Stimulated activated naive CD8-positive, alpha-beta T cell treated with anti-CD3 and anti-CD28 coated beads, Interleukin-15, Interleukin-2, amounts not matched to agents 100 ng/mL and 50 ng/mL, for 24 hours (primary cell): ENCODE measurements at regions not wholly inside any gene's neighbourhood (a gene's known extent, or its start where the extent isn't known, plus 50 kb on each side); places are given as distances from the start of the nearest gene placed in this dataset.

ENCODE experiments used
- H3K27ac Mint-ChIP-seq: one replicate; pipeline ENCODE4 v1.8.0; 2021; ENCODE audit warnings: mild to moderate bottlenecking, mixed read lengths
- H3K27me3 Mint-ChIP-seq: one replicate; pipeline ENCODE4 v1.8.0; 2021; ENCODE audit warnings: mixed read lengths
- H3K36me3 Mint-ChIP-seq: one replicate; pipeline ENCODE4 v1.8.0; 2021; ENCODE audit warnings: low read depth, mixed read lengths
- H3K4me1 Mint-ChIP-seq: one replicate; pipeline ENCODE4 v1.8.0; 2021; ENCODE audit warnings: low read depth, mixed read lengths
- H3K4me3 Mint-ChIP-seq: one replicate; pipeline ENCODE4 v1.8.0; 2021; ENCODE audit warnings: mild to moderate bottlenecking, mixed read lengths
- H3K9me3 Mint-ChIP-seq: one replicate; pipeline ENCODE4 v1.8.0; 2021; ENCODE audit warnings: mixed read lengths

GRCh38 chr6:137733372-137733771 is 133.7 kb upstream of the TNFAIP3 start:
- Mint-ChIP-seq H3K4me1 (peaks cover 24% of the 10 kb centered on the region), H3K36me3 (no peaks in the 10 kb centered on the region)

GRCh38 chr6:137734005-137734874 is 132.8 kb upstream of the TNFAIP3 start:
- Mint-ChIP-seq H3K4me1 (peaks cover 25% of the 10 kb centered on the region), H3K9me3 (no peaks in the 10 kb centered on the region), H3K27me3 (no peaks in the 10 kb centered on the region), H3K4me3 (no peak overlapping the region), H3K36me3 (no peaks in the 10 kb centered on the region), H3K27ac (no peak overlapping the region)

More at GRCh38 chr6:137733372-137733771, 133.7 kb upstream of the TNFAIP3 start:
- no peaks in the 10 kb centered on the region for H3K9me3 Mint-ChIP-seq
- no peak overlapping the region for H3K27ac Mint-ChIP-seq
- H3K4me3 Mint-ChIP-seq: no peak overlapping the region
- H3K27me3 Mint-ChIP-seq: no peaks in the 10 kb centered on the region

- peaks cover 25% of the 10 kb centered on the region for H3K4me1 Mint-ChIP-seq
- no peak overlapping the region for H3K27ac Mint-ChIP-seq
These were observed 132.2 kb upstream of the TNFAIP3 start for GRCh38 chr6:137734875-137735182.

GRCh38 chr6:137736048-137736818 is 130.8 kb upstream of the TNFAIP3 start:
- Mint-ChIP-seq H3K4me3 (no peak overlapping the region), H3K4me1 (peaks cover 25% of the 10 kb centered on the region), H3K9me3 (no peaks in the 10 kb centered on the region), H3K36me3 (no peaks in the 10 kb centered on the region), H3K27me3 (no peaks in the 10 kb centered on the region), H3K27ac (no peak overlapping the region)

More at GRCh38 chr6:137734875-137735182, 132.2 kb upstream of the TNFAIP3 start:
- no peak overlapping the region for H3K4me3 Mint-ChIP-seq
- no peaks in the 10 kb centered on the region for H3K27me3 Mint-ChIP-seq
- H3K36me3 Mint-ChIP-seq: no peaks in the 10 kb centered on the region
- H3K9me3 Mint-ChIP-seq: no peaks in the 10 kb centered on the region

GRCh38 chr6:137736911-137737310 is 130.1 kb upstream of the TNFAIP3 start:
- no peaks in the 10 kb centered on the region for H3K9me3 Mint-ChIP-seq
- no peaks in the 10 kb centered on the region for H3K27me3 Mint-ChIP-seq
- peaks cover 25% of the 10 kb centered on the region for H3K4me1 Mint-ChIP-seq
- no peak overlapping the region for H3K27ac Mint-ChIP-seq
- no peak overlapping the region for H3K4me3 Mint-ChIP-seq
- no peaks in the 10 kb centered on the region for H3K36me3 Mint-ChIP-seq

- H3K27me3 Mint-ChIP-seq: no peaks in the 10 kb centered on the region
- no peak overlapping the region for H3K4me3 Mint-ChIP-seq
- peak overlapping the region; percentile 28 for H3K27ac Mint-ChIP-seq
- H3K9me3 Mint-ChIP-seq: no peaks in the 10 kb centered on the region
- H3K4me1 Mint-ChIP-seq: peaks cover 25% of the 10 kb centered on the region
- no peaks in the 10 kb centered on the region for H3K36me3 Mint-ChIP-seq
These were observed 129.0 kb upstream of the TNFAIP3 start for GRCh38 chr6:137737836-137738596.

GRCh38 chr6:137738931-137739504 is 128.0 kb upstream of the TNFAIP3 start:
- peaks cover 31% of the 10 kb centered on the region for H3K4me1 Mint-ChIP-seq
- H3K4me3 Mint-ChIP-seq: no peak overlapping the region
- H3K9me3 Mint-ChIP-seq: no peaks in the 10 kb centered on the region
- H3K27me3 Mint-ChIP-seq: no peaks in the 10 kb centered on the region
- no peaks in the 10 kb centered on the region for H3K36me3 Mint-ChIP-seq
- H3K27ac Mint-ChIP-seq: no peak overlapping the region

GRCh38 chr6:137739544-137739943 is 127.5 kb upstream of the TNFAIP3 start:
- Mint-ChIP-seq H3K27me3 (no peaks in the 10 kb centered on the region), H3K36me3 (no peaks in the 10 kb centered on the region), H3K4me3 (no peak overlapping the region), H3K27ac (no peak overlapping the region), H3K4me1 (peaks cover 31% of the 10 kb centered on the region), H3K9me3 (no peaks in the 10 kb centered on the region)

GRCh38 chr6:137740091-137740755 is 126.8 kb upstream of the TNFAIP3 start:
- H3K27me3 Mint-ChIP-seq: no peaks in the 10 kb centered on the region
- H3K36me3 Mint-ChIP-seq: no peaks in the 10 kb centered on the region
- H3K27ac Mint-ChIP-seq: no peak overlapping the region
- H3K4me3 Mint-ChIP-seq: no peak overlapping the region
- peaks cover 34% of the 10 kb centered on the region for H3K4me1 Mint-ChIP-seq
- no peaks in the 10 kb centered on the region for H3K9me3 Mint-ChIP-seq

GRCh38 chr6:137740967-137741761 is 125.9 kb upstream of the TNFAIP3 start:
- Mint-ChIP-seq H3K4me3 (no peak overlapping the region), H3K36me3 (no peaks in the 10 kb centered on the region), H3K4me1 (peaks cover 33% of the 10 kb centered on the region), H3K9me3 (no peaks in the 10 kb centered on the region), H3K27me3 (no peaks in the 10 kb centered on the region), H3K27ac (no peak overlapping the region)

- H3K27ac Mint-ChIP-seq: peak overlapping the region; percentile 29
These were observed 123.6 kb upstream of the TNFAIP3 start for GRCh38 chr6:137743493-137743892.

GRCh38 chr6:137744877-137745276 is 122.2 kb upstream of the TNFAIP3 start:
- Mint-ChIP-seq H3K27me3 (peaks cover 3% of the 10 kb centered on the region), H3K27ac (no peak overlapping the region), H3K9me3 (no peaks in the 10 kb centered on the region), H3K4me3 (no peak overlapping the region), H3K4me1 (peaks cover 32% of the 10 kb centered on the region), H3K36me3 (no peaks in the 10 kb centered on the region)

More at GRCh38 chr6:137743493-137743892, 123.6 kb upstream of the TNFAIP3 start:
- Mint-ChIP-seq H3K4me1 (peaks cover 31% of the 10 kb centered on the region), H3K36me3 (no peaks in the 10 kb centered on the region), H3K9me3 (no peaks in the 10 kb centered on the region), H3K4me3 (no peak overlapping the region), H3K27me3 (peaks cover 3% of the 10 kb centered on the region)

- H3K4me1 Mint-ChIP-seq: peaks cover 32% of the 10 kb centered on the region
- no peak overlapping the region for H3K4me3 Mint-ChIP-seq
- H3K9me3 Mint-ChIP-seq: no peaks in the 10 kb centered on the region
- H3K36me3 Mint-ChIP-seq: no peaks in the 10 kb centered on the region
- peaks cover 3% of the 10 kb centered on the region for H3K27me3 Mint-ChIP-seq
- peak overlapping the region; percentile 4 for H3K27ac Mint-ChIP-seq
These were observed 121.7 kb upstream of the TNFAIP3 start for GRCh38 chr6:137745321-137745720.
